Astrocyte (in vitro differentiated cells and primary cell): ENCODE measurements at regions not wholly inside any gene's neighbourhood (a gene's known extent, or its start where the extent isn't known, plus 50 kb on each side); places are given as distances from the start of the nearest gene placed in this dataset.

Experiments used
- CTCF ChIP-seq: IDR thresholded peaks from 2 replicates; pipeline ENCODE4 v1.5.1; 2011; ENCODE audit warnings: low read depth, mild to moderate bottlenecking, inconsistent platforms, low read length, moderate library complexity; ENCODE audit not compliant: insufficient read depth
- EZH2 ChIP-seq: IDR thresholded peaks from 2 replicates; pipeline ENCODE4 v1.6.1; 2012; ENCODE audit warnings: mild to moderate bottlenecking, low read length, inconsistent platforms; ENCODE audit not compliant: insufficient read depth

- TF ChIP-seq EZH2 (no peak), CTCF (no peak)
Measured at GRCh38 chr12:78600541-78600940, 264.0 kb upstream of the SYT1 start.
